ENCODE measurements at regions not wholly inside any gene's neighbourhood (a gene's known extent, or its start where the extent isn't known, plus 50 kb on each side); places are given as distances from the start of the nearest gene placed in this dataset.

GRCh38 chr3:67719333-67719732, 64.9 kb upstream of the SUCLG2 start:
- H3K36me3 Mint-ChIP-seq (ENCODE audit: low read depth) = peaks cover 3% of the 10 kb centered on the region
- H3K4me3 Mint-ChIP-seq = no peak overlapping the region
- no peak for DNase-seq
- no peak overlapping the region for H3K27ac Mint-ChIP-seq
- no peaks in the 10 kb centered on the region for H3K27me3 Mint-ChIP-seq (ENCODE audit: low read depth)
- peaks cover 4% of the 10 kb centered on the region for H3K4me1 Mint-ChIP-seq (ENCODE audit: low read depth)
- CTCF ChIA-PET = interaction anchor here (0.6 kb wide), 1 partner anchor 56 kb away, joined by 6 read pairs; no protein-coding TSS in a partner anchor
- intact Hi-C loops (cut with micrococcal nuclease) = no loop called here
- peaks cover 4% of the 10 kb centered on the region for H3K9me3 Mint-ChIP-seq

DNA sequence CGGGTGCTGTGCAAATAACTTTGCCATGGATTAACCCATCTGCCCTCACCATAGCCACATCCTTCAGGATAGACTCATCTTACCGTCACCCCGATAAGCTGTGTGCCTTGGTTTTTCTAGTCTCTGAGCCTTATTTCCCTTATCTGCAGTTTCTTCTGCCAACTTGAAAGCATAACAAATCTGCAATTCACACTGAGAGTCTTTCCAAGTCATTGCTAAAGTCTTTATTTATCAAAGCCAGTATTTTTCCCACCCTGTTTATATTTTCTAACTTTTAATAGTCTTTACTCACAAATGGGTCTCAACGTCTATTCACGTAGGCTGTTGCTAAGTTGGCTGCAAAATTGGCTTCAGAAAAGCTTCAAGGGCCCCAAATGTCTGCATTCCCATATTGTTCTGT, 61.6 kb upstream of the SUCLG2 start:
- no peak overlapping the region for H3K27ac Mint-ChIP-seq
- CTCF ChIA-PET = no interaction called here

GRCh38 chr3:67713764-67714469, 59.5 kb upstream of the SUCLG2 start:
- intact Hi-C loops (cut with micrococcal nuclease) = no loop called here
- H3K4me3 Mint-ChIP-seq = no peak overlapping the region
- peaks cover 10% of the 10 kb centered on the region for H3K4me1 Mint-ChIP-seq (ENCODE audit: low read depth)
- H3K27ac Mint-ChIP-seq = no peak overlapping the region
- no peaks in the 10 kb centered on the region for H3K27me3 Mint-ChIP-seq (ENCODE audit: low read depth)
- no peaks in the 10 kb centered on the region for H3K36me3 Mint-ChIP-seq (ENCODE audit: low read depth)
- DNase-seq = no peak
- CTCF ChIA-PET = no interaction called here
- H3K9me3 Mint-ChIP-seq = no peaks in the 10 kb centered on the region

More for the DNA sequence above, 61.6 kb upstream of the SUCLG2 start:
- Mint-ChIP-seq H3K27me3 (ENCODE audit: low read depth) (no peaks in the 10 kb centered on the region), H3K36me3 (ENCODE audit: low read depth) (peaks cover 3% of the 10 kb centered on the region), H3K4me1 (ENCODE audit: low read depth) (peaks cover 10% of the 10 kb centered on the region), H3K4me3 (no peak overlapping the region), H3K9me3 (peaks cover 1% of the 10 kb centered on the region)
- intact Hi-C loops (cut with micrococcal nuclease) = no loop called here
- no peak for DNase-seq

- no peaks in the 10 kb centered on the region for H3K36me3 Mint-ChIP-seq (ENCODE audit: low read depth)
- no peaks in the 10 kb centered on the region for H3K27me3 Mint-ChIP-seq (ENCODE audit: low read depth)
- H3K9me3 Mint-ChIP-seq = no peaks in the 10 kb centered on the region
- H3K4me3 Mint-ChIP-seq = no peak overlapping the region
- DNase-seq = no peak
- CTCF ChIA-PET = no interaction called here
- H3K27ac Mint-ChIP-seq = no peak overlapping the region
- intact Hi-C loops (cut with micrococcal nuclease) = no loop called here
- peaks cover 10% of the 10 kb centered on the region for H3K4me1 Mint-ChIP-seq (ENCODE audit: low read depth)
Measured at GRCh38 chr3:67712259-67712658, 57.8 kb upstream of the SUCLG2 start.

- CTCF ChIA-PET = no interaction called here
- H3K9me3 Mint-ChIP-seq = no peaks in the 10 kb centered on the region
- H3K27ac Mint-ChIP-seq = no peak overlapping the region
- H3K4me3 Mint-ChIP-seq = no peak overlapping the region
- DNase-seq = no peak
- H3K36me3 Mint-ChIP-seq (ENCODE audit: low read depth) = no peaks in the 10 kb centered on the region
- peaks cover 19% of the 10 kb centered on the region for H3K4me1 Mint-ChIP-seq (ENCODE audit: low read depth)
- intact Hi-C loops (cut with micrococcal nuclease) = no loop called here
- no peaks in the 10 kb centered on the region for H3K27me3 Mint-ChIP-seq (ENCODE audit: low read depth)
Measured at GRCh38 chr3:67710396-67710795, 56.0 kb upstream of the SUCLG2 start.

GRCh38 chr3:67706934-67707333, 52.5 kb upstream of the SUCLG2 start:
- peaks cover 11% of the 10 kb centered on the region for H3K4me1 Mint-ChIP-seq (ENCODE audit: low read depth)
- CTCF ChIA-PET = no interaction called here

DNA sequence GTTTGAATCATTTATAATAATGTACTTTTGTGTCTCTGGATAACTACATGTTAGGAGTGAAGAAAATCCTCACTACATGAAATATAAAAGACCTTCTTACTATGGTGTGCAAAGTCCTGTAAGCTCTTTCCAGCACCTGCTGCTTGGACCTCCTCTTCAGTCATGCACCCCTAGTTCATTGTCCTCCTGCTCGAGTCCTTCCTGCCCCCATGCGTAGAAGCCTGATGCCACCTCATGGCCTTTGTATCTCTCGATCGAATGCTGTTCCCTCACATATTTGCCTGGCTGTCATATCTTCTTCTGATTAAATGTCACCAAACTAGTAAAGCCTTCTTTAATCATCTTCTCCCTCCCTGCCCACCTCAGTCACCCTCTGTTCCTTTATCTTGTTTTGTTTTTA, 49.9 kb upstream of the SUCLG2 start:
- Mint-ChIP-seq H3K9me3 (no peaks in the 10 kb centered on the region), H3K36me3 (ENCODE audit: low read depth) (no peaks in the 10 kb centered on the region), H3K4me3 (no peak overlapping the region), H3K27me3 (ENCODE audit: low read depth) (no peaks in the 10 kb centered on the region), H3K4me1 (ENCODE audit: low read depth) (peaks cover 11% of the 10 kb centered on the region), H3K27ac (no peak overlapping the region)
- CTCF ChIA-PET = interaction anchor here (0.9 to 1.1 kb wide), 3 partner anchors 14 to 590 kb away, joined by 3 to 4 read pairs (median 3); no protein-coding TSS in a partner anchor
- intact Hi-C loops (cut with micrococcal nuclease) = no loop called here
- peak; percentile 17 for DNase-seq

More at GRCh38 chr3:67706934-67707333, 52.5 kb upstream of the SUCLG2 start:
- intact Hi-C loops (cut with micrococcal nuclease) = no loop called here
- DNase-seq = no peak
- Mint-ChIP-seq H3K36me3 (ENCODE audit: low read depth) (no peaks in the 10 kb centered on the region), H3K27ac (no peak overlapping the region), H3K27me3 (ENCODE audit: low read depth) (no peaks in the 10 kb centered on the region), H3K9me3 (no peaks in the 10 kb centered on the region), H3K4me3 (no peak overlapping the region)

Measured in activated naive CD4-positive, alpha-beta T cell treated with anti-CD3 and anti-CD28 coated beads for 36 hours (primary cell).